ENCODE measurements at regions not wholly inside any gene's neighbourhood (a gene's known extent, or its start where the extent isn't known, plus 50 kb on each side); places are given as distances from the start of the nearest gene placed in this dataset.

DNA sequence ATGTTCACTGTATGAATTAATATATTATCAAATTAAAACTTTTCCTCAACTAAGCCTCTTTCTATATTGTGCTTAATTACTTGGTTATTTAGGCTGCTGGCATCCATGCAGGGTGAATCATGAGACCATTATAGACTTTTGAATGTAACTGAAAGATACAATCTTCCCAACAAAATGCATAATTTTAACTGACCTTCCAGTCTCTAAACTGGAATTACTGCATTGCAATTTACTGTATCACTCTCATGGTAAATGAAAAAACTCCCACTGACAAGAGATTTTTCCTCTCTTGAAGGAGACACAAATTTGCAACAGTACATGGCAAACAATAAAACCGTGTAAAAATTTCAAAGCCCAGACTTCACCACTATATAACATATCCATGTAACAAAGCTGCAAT, 349.5 kb downstream of the DRD1 start:
- in situ Hi-C loops (cut with MboI; ENCODE audit: low sequenced_read_pairs, unreplicated experiment), result no loop called here
- no peak for DNase-seq (ENCODE audit: low spot score)
- TF ChIP-seq, protein P1, sequence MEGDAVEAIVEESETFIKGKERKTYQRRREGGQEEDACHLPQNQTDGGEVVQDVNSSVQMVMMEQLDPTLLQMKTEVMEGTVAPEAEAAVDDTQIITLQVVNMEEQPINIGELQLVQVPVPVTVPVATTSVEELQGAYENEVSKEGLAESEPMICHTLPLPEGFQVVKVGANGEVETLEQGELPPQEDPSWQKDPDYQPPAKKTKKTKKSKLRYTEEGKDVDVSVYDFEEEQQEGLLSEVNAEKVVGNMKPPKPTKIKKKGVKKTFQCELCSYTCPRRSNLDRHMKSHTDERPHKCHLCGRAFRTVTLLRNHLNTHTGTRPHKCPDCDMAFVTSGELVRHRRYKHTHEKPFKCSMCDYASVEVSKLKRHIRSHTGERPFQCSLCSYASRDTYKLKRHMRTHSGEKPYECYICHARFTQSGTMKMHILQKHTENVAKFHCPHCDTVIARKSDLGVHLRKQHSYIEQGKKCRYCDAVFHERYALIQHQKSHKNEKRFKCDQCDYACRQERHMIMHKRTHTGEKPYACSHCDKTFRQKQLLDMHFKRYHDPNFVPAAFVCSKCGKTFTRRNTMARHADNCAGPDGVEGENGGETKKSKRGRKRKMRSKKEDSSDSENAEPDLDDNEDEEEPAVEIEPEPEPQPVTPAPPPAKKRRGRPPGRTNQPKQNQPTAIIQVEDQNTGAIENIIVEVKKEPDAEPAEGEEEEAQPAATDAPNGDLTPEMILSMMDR (IDR thresholded peaks at IDR 0.05; ENCODE audit: borderline replicate concordance, control extremely low read depth, extremely low read depth, insufficient read depth, missing control alignments), result no peak

DNA sequence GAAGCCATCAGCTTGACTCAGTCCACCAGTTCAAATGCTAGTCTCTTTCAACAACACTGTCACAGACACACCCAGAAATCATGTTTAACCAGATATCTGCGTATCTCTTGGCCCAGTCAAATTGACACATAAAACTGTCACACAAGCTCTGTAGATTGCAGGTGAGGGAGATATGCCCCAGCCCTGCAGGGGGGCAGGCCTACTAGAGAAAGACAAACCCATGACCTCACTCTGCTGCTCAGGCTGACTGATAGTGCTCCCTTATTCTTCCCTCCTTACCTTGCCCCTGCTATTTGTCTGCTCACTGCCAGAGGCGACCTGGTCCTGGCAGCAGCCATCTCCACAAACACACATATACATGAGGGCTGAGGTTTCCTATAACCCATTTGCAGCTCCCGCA, 351.3 kb downstream of the DRD1 start:
- TF ChIP-seq, protein P1 (IDR thresholded peaks at IDR 0.05; ENCODE audit: borderline replicate concordance, control extremely low read depth, extremely low read depth, insufficient read depth, missing control alignments), result no peak
- in situ Hi-C loops (cut with MboI; ENCODE audit: low sequenced_read_pairs, unreplicated experiment), result no loop called here
- no peak for DNase-seq (ENCODE audit: low spot score)

DNA sequence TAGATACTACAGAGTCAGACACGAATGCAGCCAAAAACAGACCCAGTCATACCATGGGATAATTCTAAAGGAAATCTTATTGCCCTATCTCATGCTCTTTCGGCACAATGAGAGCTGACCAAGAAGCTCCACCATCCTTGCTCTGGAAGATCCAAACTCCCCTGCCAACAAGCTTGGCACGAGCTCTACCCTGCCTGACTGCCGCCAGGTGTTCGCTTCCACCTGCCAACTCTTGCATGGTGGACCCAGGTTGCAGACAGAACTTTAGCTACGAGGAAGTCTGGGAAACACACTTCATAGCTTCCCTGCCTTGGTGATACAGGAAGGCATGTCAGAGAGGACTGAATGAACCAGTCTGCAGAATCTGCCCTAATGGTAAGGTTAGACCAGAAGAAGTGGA, 355.0 kb downstream of the DRD1 start:
- in situ Hi-C loops (cut with MboI; ENCODE audit: low sequenced_read_pairs, unreplicated experiment), result no loop called here
- TF ChIP-seq, protein P1 (IDR thresholded peaks at IDR 0.05; ENCODE audit: borderline replicate concordance, control extremely low read depth, extremely low read depth, insufficient read depth, missing control alignments), result no peak
- DNase-seq (ENCODE audit: low spot score), result no peak

DNA sequence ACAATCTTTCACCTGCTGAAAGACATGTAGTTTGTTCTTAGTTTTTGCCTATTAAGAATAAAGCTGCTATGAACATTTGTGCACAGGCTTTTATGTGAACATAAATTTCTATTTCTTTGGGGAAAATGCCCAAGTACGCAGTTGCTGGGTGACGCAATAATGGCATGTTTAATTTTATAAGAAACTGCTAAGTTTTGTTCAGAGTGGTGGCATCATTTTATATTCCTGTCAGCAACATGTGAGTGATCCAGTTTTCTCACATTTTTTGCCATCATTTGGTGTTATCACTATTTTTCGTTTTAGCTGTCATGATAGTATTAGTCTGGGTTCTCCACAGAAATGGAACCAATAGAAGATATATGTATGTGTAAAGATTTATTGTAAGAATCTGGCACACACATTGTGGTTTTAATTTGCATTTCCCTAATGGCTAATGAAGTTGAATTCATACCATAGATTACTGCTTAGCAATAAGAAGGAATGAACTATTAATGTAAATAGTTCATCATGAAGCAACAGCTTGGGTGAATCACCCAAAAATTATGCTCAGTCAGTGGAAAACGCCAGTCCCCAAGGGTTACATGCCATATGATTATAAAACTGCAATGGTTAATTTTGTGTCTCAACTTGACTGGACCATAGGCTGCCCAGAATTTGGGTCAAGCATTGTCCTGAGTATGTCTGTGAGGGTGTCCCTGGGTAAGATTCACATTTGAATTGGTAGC, 358.6 kb downstream of the MSX2 start:
- no peak for DNase-seq (ENCODE audit: low spot score)
- TF ChIP-seq, protein P1 (IDR thresholded peaks at IDR 0.05; ENCODE audit: borderline replicate concordance, control extremely low read depth, extremely low read depth, insufficient read depth, missing control alignments), result no peak
- in situ Hi-C loops (cut with MboI; ENCODE audit: low sequenced_read_pairs, unreplicated experiment), result no loop called here

DNA sequence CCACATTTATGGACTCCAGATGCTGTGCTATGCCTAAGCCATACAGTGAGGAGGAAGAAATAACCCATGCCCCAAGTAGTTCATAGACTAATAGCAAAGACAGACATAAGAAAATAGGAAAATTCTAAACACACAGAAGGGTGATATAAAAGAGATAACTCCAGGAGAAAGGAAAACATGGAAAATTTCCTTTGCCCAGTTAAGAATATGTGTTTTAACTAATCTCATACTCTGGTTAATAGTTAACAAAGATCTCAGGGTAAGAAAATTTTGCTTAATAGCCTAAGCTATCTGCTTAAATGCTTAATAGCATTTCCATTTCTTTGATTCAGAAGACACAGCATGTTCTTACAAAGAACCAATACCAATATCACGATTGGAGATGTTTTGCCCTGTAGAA, 358.0 kb downstream of the MSX2 start:
- no peak for DNase-seq (ENCODE audit: low spot score)
- TF ChIP-seq, protein P1 (IDR thresholded peaks at IDR 0.05; ENCODE audit: borderline replicate concordance, control extremely low read depth, extremely low read depth, insufficient read depth, missing control alignments), result no peak
- in situ Hi-C loops (cut with MboI; ENCODE audit: low sequenced_read_pairs, unreplicated experiment), result no loop called here

- in situ Hi-C loops (cut with MboI; ENCODE audit: low sequenced_read_pairs, unreplicated experiment), result no loop called here
- TF ChIP-seq, protein P1 (IDR thresholded peaks at IDR 0.05; ENCODE audit: borderline replicate concordance, control extremely low read depth, extremely low read depth, insufficient read depth, missing control alignments), result no peak
- DNase-seq (ENCODE audit: low spot score), result no peak
Observed at GRCh38 chr5:175079707-175080106, 355.3 kb downstream of the MSX2 start.

Data from GM13976 (cell line).